UCSD-AML1 (cell line): ENCODE measurements at regions not wholly inside any gene's neighbourhood (a gene's known extent, or its start where the extent isn't known, plus 50 kb on each side); places are given as distances from the start of the nearest gene placed in this dataset.
A peak's percentile ranks its signal among the peaks of the same experiment; 100 is the strongest.
"Not testable (repeated sequence)": the region's sequence is repeated elsewhere in the genome, so short reads cannot be mapped to it uniquely, and the experiment has no call there.

Source experiments
- DNase-seq: peaks from one replicate; lab custom pipeline; 2025; ENCODE audit not compliant: unreplicated experiment; lab: John Stamatoyannopoulos, UW

- no peak for DNase-seq
These were observed 1007.6 kb downstream of the ANKRD7 start for GRCh38 chr7:119232091-119232490.

GRCh38 chr7:119233015-119233414 is 1008.5 kb downstream of the ANKRD7 start:
- no peak for DNase-seq

- DNase-seq: no peak
These were observed 1020.0 kb upstream of the KCND2 start for GRCh38 chr7:119252962-119253361.

GRCh38 chr7:119254742-119255141 is 1018.2 kb upstream of the KCND2 start:
- DNase-seq: no peak

- no peak for DNase-seq
These were observed 1017.0 kb upstream of the KCND2 start for GRCh38 chr7:119256001-119256400.

GRCh38 chr7:119256446-119257131 is 1016.4 kb upstream of the KCND2 start:
- no peak for DNase-seq

- not testable (repeated sequence) for DNase-seq
These were observed 1006.2 kb upstream of the KCND2 start for GRCh38 chr7:119266790-119267189.

- DNase-seq: peak; percentile 9
These were observed 1002.9 kb upstream of the KCND2 start for GRCh38 chr7:119270045-119270464.

GRCh38 chr7:119270644-119271043 is 1002.3 kb upstream of the KCND2 start:
- no peak for DNase-seq

GRCh38 chr7:119271147-119271779 is 1001.7 kb upstream of the KCND2 start:
- DNase-seq: no peak

GRCh38 chr7:119281181-119281846 is 991.7 kb upstream of the KCND2 start:
- DNase-seq: no peak

- DNase-seq: no peak
These were observed 989.6 kb upstream of the KCND2 start for GRCh38 chr7:119283353-119283752.

- DNase-seq: no peak
These were observed 984.6 kb upstream of the KCND2 start for GRCh38 chr7:119288416-119288815.

- DNase-seq: peak; percentile 11
These were observed 972.6 kb upstream of the KCND2 start for GRCh38 chr7:119300341-119300740.

GRCh38 chr7:119320316-119320715 is 952.7 kb upstream of the KCND2 start:
- no peak for DNase-seq

GRCh38 chr7:119329715-119330114 is 943.3 kb upstream of the KCND2 start:
- no peak for DNase-seq

GRCh38 chr7:119335405-119335804 is 937.6 kb upstream of the KCND2 start:
- no peak for DNase-seq

GRCh38 chr7:119341822-119342221 is 931.2 kb upstream of the KCND2 start:
- no peak for DNase-seq

GRCh38 chr7:119343289-119343688 is 929.7 kb upstream of the KCND2 start:
- no peak for DNase-seq

- DNase-seq: no peak
These were observed 928.5 kb upstream of the KCND2 start for GRCh38 chr7:119344466-119344865.

GRCh38 chr7:119348491-119348890 is 924.5 kb upstream of the KCND2 start:
- no peak for DNase-seq

GRCh38 chr7:119350334-119350733 is 922.6 kb upstream of the KCND2 start:
- no peak for DNase-seq
